NCI-H2081 (cell line): ENCODE measurements at regions not wholly inside any gene's neighbourhood (a gene's known extent, or its start where the extent isn't known, plus 50 kb on each side); places are given as distances from the start of the nearest gene placed in this dataset.
"Not testable (repeated sequence)": the region's sequence is repeated elsewhere in the genome, so short reads cannot be mapped to it uniquely, and the experiment has no call there.

Experiments used
- DNase-seq, 2 experiments: peaks; one replicate each; lab custom pipeline; 2025; lab: John Stamatoyannopoulos, UW

DNA sequence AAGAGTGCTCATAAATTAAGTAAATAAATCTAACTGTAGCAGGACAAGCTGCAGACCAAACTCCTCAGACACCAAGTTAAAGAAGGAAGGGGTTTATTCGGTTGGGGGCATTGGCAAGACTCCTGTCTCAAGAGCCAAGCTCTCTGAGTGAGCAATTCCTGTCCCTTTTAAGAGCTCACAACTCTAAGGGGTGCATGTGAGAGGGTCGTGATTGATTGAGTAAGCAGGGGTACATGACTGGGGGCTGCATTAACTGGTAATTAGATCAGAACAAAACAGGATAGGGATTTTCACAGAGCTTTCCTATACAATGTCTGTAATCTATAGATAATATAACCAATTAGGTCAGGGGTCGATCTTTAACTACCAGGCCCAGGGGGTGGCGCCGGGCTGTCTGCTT is 318.1 kb upstream of the TECRL start:
- not testable (repeated sequence) for DNase-seq

DNA sequence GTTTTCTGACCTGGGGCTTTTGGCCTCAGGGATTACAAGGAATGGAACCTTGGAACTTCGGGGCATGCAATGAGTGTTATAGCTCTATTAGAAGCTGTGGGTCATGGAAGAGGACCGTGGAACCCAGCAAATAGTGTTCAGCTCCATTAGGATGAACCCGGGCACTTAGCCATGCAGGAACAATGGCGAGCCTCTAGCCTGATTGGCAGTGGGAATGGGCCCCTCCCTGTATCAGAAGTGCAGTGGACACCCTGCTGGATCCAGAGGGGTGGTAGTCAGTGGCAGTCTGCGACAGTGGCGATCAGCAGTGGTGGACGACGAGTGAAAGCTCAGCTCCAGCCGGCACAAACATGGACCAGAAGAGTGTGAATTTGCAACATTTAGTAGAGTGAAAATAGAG is 315.4 kb upstream of the TECRL start:
- DNase-seq: no peak

DNA sequence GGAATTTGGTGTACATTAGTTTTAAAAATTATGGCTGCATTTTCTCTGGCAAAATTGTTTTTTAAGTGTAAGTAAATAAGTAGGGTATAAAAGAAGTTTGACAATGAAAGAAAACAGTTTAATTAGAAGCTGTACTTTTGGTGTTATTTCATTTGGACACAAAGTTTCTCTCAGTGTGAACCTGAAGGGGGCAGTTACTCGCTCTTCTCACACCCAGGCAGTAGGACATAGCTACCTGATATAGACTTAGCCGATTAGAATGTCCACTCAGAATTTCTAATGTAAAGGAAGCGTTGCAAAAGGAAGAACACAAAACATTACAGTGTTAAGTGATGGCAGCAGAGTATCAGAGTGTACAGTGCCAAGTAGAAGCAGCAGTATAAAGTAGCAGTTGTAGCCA is 311.9 kb upstream of the TECRL start:
- DNase-seq: no peak

DNA sequence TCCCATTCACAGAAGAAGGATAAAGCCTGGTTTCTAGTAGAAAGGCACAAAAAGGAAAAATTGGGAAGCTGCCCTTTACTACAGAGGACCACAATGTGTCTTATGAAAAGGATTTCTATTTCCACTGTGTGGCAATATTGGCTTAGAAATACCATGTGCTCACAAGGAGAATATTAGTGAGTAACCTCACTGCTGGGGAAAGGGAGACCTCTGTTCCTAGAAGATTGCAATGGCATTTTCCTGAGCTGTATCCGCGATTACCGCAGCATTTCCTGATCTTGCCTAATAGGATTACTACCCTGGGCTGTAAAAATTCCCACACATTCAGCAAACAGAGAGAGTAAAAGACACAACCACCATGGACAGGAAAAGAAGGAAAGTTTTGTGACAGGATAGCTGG is 308.8 kb upstream of the TECRL start:
- no peak for DNase-seq

DNA sequence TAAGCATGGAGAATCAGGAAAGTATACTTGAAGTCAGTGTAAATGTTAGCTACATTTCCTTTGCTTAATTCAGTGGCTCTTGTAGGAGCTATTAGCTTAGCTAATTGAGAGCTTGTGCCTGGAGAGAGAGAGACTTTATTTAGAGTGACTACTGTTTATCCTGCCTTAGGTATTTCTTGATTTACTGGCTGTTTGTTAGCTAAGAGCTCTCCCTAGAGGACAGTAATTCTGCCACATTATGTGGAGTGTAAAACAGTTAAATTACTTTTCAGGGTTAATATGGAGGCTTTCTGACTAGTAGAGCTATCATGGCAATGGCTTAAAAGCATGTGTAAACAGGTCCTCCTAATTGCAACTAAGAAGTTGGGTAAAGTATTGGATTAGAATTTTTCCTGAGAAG is 306.5 kb upstream of the TECRL start:
- DNase-seq: no peak

DNA sequence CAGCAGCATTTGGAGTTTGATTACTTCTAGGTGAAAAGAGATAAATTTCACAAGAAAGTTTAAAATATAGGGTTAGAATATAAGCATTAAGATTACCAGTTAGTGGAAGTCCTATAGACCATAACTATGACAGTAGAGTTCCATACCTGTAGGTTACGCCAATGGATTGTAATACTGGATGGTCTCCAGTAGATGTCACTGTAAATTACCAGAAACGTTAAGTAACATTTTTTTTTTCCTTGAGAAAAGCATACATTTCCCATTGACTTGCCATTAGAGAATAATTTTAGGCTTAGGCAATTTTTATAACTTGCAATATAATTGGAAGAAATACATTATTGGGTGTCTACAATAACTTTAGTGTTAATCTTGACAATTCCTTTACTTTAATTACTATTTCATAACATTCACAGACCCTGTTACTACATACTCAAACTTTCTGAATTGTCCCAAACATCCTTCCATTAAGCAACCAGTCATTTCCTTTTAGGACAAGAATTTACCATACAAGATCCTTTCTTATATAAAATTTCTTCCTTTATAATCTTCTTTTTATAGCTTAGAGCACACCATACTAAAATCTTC is 304.1 kb upstream of the TECRL start:
- peak in 1 of 2 experiments; percentile 20 for DNase-seq

DNA sequence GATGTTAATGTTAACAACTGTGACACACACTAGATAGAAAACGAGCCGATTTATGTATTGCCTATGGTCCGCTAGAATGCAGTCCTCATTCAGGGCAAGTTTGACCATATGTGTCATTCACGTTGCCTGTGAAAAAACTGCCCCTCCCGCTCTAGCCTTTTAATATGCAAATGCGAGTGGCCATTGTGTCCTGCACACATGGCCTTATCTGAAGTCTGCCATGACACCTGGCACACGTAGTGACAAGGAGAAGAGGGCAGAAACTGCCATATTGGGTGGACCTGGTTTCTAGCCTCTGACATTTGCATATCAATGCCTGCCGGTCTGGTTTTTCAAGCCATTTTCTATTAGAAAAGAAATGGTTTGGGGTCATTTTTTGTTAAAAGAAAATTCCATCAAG is 303.3 kb upstream of the TECRL start:
- DNase-seq: no peak

DNA sequence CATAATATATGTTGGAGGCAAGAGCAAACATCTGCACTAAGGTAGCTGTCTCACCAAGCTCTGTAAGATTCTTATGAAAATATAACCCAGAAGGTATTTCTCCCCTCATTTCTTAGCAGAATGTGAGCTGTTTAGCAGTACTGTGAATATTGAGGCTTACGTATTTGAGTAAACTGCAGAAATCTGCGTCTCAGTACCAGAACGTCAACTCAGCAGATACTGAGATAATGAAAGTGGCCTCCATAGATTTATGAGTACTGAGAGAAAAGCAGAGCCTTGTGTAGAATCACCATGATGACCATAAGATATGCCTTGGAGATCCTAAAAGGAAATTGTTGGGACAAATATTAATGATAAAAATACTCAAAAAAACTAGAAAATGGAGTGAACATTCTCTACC is 296.7 kb upstream of the TECRL start:
- no peak for DNase-seq

DNA sequence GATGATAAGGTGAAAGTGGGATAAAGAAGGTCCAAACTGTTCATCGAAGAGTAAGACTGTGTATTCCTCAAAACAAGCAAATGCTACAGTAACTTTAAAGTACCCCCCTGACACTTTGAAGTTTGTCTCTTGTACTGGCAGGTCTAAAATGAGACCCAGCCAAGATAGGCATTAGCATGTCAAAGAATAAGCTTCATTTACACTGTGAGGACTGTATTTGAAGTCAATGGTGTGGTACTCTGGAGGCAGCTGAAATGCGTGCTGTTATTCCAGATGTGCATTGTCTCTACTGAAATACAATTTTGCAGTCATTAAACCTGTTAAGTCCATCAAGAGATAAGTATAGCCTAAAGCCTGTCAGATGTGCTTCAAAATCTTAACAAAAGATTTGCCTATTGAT is 288.9 kb upstream of the TECRL start:
- DNase-seq: no peak

DNA sequence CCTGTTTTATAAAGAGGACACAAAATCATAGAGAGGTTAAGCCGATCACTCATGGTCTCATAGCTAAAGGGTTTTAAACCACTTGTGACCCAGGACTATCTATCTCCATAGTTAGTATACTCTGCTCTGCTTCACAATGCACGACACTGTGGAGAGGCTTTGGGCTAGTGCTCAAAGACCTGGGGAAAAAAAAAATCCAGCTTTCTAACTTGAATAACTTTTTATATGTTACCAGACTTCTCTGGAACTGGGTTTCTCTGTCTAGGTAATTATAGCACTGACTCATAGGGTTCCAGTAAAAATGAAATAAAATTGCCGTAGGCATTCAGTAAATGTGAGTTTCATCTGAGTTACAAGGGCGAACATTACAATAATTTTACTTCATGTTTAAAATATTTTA is 273.7 kb upstream of the TECRL start:
- no peak for DNase-seq

DNA sequence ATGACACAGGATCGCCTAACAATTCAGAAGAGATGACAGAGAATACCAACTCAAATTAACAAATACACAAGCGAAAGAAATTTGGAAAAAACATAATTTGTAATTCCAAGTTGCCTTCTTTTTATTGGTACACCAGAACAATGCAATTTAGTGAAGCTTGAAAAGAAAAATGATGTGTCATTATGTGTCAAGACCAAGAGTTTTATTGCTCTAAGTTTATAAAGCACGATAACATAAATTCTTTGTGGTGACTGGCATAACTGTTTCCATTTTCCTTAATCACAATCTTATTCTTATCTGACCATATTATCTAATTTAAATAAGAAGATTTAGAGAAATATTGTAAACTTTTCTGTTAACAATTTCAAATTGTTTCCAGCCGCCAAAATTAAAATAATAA is 273.2 kb upstream of the TECRL start:
- no peak for DNase-seq

DNA sequence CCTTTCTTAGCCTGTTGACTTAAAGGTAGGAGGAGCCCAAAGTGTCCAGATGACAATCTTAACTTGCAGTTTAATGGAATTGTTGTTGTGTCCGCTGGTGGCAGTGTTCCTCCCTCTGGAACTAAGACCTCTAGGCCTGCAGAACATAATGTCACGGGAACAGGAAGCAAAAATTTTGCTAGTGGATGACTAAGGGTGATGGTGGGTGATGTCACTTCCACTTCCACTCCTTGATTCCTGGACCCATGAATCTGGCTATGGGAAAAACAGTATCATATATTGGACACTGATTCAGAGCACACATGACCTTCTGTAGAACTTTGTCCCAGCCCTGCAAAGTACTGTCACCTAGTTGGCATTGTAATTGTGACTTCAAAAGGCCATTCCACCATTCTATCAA is 263.9 kb upstream of the TECRL start:
- not testable (repeated sequence) for DNase-seq

DNA sequence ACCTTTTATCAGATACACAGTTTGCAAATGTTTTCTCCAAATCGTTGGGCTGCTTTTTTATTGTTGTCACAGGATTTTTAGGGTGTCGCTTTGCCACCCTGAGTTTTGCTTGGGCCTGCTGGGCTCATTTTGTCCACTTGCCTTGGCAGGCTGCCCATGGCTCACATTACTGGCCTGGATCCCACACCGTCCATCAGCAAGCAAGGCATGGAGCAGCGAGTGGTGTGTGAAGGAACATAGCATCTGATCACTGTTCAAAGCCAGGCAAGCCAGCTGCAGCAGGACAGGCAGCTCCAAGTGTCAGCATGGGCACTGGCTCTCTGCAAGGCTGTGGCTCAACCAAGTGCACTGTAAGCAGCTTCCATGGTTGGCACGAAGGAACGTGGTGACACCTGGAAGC is 261.4 kb upstream of the TECRL start:
- DNase-seq: no peak

DNA sequence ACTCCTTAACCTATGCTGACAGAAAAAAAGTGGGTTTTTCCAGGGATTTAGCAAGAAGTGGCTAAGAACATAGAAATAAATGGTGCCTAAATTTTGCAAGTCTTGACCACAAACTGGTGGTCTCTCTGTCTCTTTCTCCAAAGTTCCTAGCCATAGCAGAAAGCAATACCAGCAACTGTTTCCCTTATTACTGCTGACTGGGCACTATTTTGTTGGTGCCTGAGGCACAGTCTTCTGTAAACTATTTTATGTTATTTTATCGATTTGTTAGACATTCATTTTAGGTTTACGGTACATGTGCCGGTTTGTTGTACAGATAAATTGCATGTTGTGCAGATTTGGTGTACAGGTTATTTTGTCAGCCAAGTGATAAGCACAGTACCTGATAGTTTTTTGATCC is 234.6 kb upstream of the TECRL start:
- DNase-seq: no peak

DNA sequence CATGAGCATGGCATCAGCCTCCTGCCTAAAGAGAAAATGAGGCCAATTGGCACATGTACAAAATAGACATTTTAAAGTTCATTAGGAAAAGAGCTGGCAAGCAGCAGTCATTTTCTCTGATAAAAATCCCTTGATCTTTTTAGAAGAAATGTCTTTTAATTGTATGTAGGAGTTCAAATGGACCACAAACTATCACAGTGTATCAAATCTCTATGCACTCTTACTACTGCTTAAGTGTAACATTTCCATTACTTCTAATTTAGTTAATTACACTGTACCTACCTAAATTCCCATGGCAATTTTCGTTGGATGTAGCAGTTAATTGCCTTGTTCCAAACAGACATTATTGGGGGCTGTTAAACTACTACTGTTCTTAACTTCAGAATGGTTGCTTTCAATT is 233.7 kb upstream of the TECRL start:
- DNase-seq: no peak

DNA sequence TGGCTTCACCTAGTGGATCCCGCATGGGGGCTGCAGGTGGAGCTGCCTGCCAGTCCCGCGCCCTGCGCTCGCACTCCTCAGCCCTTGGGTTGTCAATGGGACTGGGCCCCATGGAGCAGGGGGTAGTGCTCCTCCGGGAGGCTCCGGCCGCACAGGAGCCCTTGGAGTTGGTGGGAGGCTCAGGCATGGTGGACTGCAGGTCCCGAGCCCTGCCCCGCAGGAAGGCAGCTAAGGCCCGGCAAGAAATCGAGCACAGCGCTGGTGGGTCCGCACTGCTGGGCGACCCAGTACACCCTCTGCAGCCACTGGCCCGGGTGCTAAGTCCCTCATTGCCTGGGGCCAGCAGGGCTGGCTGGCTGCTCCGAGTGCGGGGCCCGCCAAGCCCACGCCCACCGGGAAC is 231.2 kb upstream of the TECRL start:
- DNase-seq: not testable (repeated sequence)

DNA sequence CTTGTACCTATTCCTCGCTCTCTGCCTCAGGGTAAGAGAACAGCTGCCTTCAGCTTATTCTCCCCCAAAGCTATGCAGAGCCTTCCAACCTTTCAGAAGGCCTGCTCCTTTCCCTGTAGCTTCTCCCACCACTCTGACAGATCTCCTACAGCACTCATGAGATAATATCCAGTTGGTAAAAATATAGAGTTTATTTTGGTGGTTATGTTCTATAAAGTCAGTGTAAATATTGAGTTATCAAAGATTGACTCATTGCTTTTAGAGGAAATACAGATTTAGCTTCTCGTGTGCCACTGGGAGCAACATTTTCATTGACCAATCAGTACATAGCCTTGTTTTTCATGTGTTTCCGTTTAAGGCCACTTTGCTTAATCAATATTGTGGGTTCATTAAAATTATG is 216.2 kb upstream of the TECRL start:
- no peak for DNase-seq

DNA sequence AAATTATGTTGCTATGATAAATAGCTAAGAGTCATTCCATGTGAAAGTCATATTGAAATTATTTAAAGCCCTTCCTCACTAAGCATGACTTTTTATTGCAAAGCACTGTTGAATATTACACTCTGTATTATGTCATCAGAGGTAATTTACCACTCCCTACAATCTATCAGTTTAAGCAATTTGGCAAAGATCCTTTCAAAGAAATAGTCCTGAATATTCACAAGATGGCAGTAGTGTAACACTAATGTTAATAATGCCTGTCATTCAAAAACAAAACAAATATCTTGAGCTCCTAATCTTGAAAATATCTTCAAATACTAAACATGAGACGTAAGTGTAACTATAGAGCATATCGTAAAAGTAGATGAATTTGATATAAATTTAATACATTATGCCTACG is 208.6 kb upstream of the TECRL start:
- DNase-seq: peak; percentile 0 to 24

DNA sequence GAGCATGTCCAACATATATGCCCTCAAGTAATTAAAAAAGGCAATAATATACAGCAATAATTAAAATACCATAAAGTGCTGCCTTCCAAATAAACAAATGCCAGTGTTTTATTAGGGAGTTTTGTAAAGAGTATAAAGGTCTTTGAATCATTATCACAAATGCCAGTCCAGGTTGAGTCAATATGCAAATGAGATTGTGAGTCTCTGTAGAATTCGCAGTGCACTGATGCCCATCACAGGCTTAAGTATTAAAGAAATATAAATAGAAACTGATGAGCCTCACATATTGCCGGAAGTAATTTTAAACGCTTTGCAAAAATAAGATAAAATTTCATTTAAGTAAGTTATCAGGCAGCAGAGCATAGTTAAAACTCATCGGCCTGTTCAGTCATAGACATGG is 205.0 kb upstream of the TECRL start:
- DNase-seq: no peak

DNA sequence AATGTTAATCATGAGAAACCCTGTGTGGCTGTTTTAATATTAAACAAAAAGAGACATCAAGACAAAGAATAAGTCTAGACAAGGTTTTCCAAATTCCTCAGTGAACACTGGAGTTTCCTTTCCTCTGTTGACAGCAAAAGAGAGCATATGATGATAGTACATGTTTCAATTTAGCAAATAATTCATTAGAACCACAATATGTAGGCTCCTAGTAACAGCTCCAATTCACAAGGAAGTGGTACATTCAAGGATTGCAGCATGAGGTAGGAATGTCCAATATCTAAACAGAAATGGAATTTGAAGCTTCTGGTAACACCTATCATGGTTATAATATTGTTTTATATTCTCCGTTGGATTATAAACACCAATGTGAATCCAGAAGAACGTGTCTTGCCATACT is 203.8 kb upstream of the TECRL start:
- no peak for DNase-seq

DNA sequence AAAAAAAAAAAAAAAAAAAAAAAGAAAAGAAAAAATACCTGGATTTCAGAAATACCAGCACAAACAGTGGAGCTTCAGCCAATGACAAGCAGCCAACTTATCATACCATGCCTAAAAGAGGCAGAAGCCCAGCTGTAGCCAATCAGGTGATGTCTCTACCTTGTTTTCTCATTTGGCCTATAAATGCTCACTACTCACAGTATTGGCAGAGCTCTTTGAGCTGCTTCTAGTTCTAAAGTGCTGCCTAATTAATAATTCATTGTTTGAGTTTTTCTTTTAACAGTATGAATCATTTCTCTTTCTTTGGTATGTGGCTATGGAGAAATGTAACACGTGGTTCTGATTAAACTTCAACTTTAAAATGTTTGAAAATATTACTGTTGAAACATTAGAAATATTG is 188.8 kb upstream of the TECRL start:
- no peak for DNase-seq

DNA sequence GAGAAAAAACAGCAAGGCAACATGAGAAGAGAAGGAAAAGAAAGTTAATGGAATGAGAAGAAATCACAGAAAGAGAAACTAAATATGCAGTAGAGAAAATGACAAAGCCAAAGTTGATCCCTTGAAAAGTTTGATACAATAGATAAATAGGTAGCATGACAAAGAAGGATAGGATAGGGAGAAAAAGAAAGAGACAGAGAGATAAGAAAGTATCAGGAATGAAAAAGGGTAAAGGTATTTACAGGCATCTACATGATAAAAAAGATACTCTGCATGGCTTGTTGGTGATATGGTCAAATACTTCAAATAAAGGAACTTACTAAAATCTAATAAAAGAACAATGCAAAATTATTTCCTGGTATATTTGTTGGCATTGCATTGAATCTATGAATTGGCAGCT is 185.5 kb upstream of the TECRL start:
- no peak for DNase-seq

DNA sequence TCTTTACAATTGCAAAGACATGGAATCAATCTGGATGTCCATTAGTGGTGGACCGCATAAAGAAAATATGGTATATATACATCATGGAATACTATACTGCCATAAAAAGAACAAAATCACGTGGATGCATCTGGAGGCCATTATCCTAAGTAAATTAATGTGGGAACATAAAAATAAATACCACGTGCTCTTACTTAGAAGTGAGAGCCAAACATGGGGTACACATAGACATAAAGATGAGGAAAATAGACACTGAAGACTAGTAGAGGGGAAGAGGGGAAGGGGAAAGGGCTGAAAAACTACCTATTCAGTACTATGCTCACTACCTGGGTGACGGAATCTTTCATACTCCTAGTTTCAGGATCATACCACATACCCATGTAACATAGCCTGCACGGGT is 179.3 kb upstream of the TECRL start:
- DNase-seq: no peak

DNA sequence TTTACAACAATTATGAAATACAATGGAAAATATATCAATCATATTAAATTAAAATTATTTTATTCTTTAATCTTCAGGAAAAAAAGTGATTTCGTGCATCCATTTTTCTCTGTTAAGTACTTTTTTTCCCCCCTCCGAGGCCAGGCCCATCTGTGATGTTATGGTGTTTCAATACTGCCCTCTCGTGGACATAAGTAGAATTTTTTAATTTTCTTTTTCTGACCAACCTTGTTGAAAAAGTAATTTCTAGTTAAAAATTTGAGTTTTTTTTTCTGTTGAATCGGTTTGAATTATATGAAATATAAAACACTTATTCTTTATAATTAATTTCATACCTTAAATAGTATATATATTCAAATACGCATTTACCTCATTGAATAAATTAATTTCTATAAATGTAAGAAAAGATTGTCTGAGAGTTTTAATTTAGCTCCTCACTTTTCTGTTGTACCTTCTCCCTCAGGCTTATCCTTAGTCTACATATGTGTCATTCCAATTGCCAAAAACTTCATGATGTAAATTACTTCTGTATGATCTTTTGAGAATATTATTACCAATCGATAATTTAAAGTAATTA is 175.8 kb upstream of the TECRL start:
- peak; percentile 21 to 48 for DNase-seq

DNA sequence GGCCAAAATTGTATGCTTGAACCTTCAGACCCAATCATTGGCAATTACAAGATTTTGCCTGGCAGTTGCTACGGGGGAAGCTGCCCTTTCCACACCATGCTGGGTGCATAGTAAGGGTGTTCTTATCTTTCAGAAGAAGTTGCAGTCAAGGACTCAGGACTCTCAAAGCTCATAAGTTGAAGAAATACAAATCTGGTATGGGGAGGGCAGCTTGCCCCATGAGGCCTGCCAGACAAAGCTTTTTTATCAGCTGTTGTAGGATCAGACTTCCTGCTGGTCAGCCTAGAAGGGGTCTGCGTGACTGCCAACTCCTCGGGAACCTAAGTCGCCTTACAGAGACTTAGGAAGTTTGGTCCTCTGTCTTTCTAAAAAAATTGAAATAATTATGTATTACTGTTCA is 174.9 kb upstream of the TECRL start:
- no peak for DNase-seq
